ENCODE measurements at regions not wholly inside any gene's neighbourhood (a gene's known extent, or its start where the extent isn't known, plus 50 kb on each side); places are given as distances from the start of the nearest gene placed in this dataset.

GRCh38 chr20:37598575-37599342 is 71.1 kb upstream of the BLCAP start:
- TF ChIP-seq CTCF (conservative IDR thresholded peaks at IDR 0.05; ENCODE audit: low read depth, low read length), result no peak
- no peak for TF ChIP-seq EZH2 (IDR thresholded peaks at IDR 0.05; ENCODE audit: borderline replicate concordance, low read depth, low read length, poor library complexity, severe bottlenecking)

Measured in A673 (cell line).